Small intestine (tissue), 7 donors: ENCODE measurements at regions not wholly inside any gene's neighbourhood (a gene's known extent, or its start where the extent isn't known, plus 50 kb on each side); places are given as distances from the start of the nearest gene placed in this dataset.
"Not testable (repeated sequence)": the region's sequence is repeated elsewhere in the genome, so short reads cannot be mapped to it uniquely, and the experiment has no call there.

Experiments
- DNase-seq, 2 donors: peaks; one replicate each; pipeline versions ENCODE4 v3.0.0 to v3.0.0-alpha.2; 2013
- FAIRE-seq: peaks from 2 replicates; lab custom pipeline; 2012; peaks lifted over from hg19 to GRCh38; lab: Jason Lieb, UNC
- H3K27ac ChIP-seq, 3 donors: one replicate each; pipeline ENCODE4 v1.5.1; 2013; ENCODE audit warnings: low read length in 2 of 3, mild to moderate bottlenecking in 2 of 3, control low read depth in 1 of 3, inconsistent platforms in 1 of 3, low read depth in 1 of 3, moderate library complexity in 1 of 3
- H3K27me3 ChIP-seq, 3 donors: one replicate each; pipeline ENCODE4 v1.6.1; 2013; ENCODE audit warnings: low read length in 3 of 3, inconsistent platforms in 1 of 3; ENCODE audit not compliant: control insufficient read depth in 3 of 3, insufficient read depth in 3 of 3
- H3K36me3 ChIP-seq, 3 donors: one replicate each; pipeline ENCODE4 v1.6.1; 2013; ENCODE audit warnings: low read length in 3 of 3, inconsistent platforms in 1 of 3, low read depth in 1 of 3, mild to moderate bottlenecking in 1 of 3, moderate library complexity in 1 of 3; ENCODE audit not compliant: control insufficient read depth in 3 of 3, insufficient read depth in 2 of 3
- H3K4me1 ChIP-seq, 3 donors: one replicate each; pipeline ENCODE4 v1.6.1; 2013; ENCODE audit warnings: low read length in 2 of 3, inconsistent platforms in 1 of 3, low read depth in 1 of 3, mild to moderate bottlenecking in 1 of 3, moderate library complexity in 1 of 3; ENCODE audit not compliant: control insufficient read depth in 3 of 3, insufficient read depth in 2 of 3
- H3K4me3 ChIP-seq, 3 donors: one replicate each; pipeline ENCODE4 v1.5.1; 2013; ENCODE audit warnings: low read length in 3 of 3, control low read depth in 1 of 3, inconsistent platforms in 1 of 3, low read depth in 1 of 3, mild to moderate bottlenecking in 1 of 3, moderate library complexity in 1 of 3
- H3K9me3 ChIP-seq, 2 donors: one replicate each; pipeline ENCODE4 v1.6.1; 2013; ENCODE audit warnings: low read depth in 1 of 2, low read length in 1 of 2; ENCODE audit not compliant: control insufficient read depth in 2 of 2, insufficient read depth in 1 of 2
- WGBS, 3 donors: extraction: QIAGEN DNeasy Blood & Tissue Kit; methylation state at CpG; one replicate each; pipeline ENCODE4 v1.1.7; 2013; 5-methylcytosine and 5-hydroxymethylcytosine counted together
- donor health status: healthy with polysubstance abuse.
- donor health status: control.
- donor health status: control.
- donor health status: Bipolar disorder and iron deficiency.
- donor health status: healthy.

DNA sequence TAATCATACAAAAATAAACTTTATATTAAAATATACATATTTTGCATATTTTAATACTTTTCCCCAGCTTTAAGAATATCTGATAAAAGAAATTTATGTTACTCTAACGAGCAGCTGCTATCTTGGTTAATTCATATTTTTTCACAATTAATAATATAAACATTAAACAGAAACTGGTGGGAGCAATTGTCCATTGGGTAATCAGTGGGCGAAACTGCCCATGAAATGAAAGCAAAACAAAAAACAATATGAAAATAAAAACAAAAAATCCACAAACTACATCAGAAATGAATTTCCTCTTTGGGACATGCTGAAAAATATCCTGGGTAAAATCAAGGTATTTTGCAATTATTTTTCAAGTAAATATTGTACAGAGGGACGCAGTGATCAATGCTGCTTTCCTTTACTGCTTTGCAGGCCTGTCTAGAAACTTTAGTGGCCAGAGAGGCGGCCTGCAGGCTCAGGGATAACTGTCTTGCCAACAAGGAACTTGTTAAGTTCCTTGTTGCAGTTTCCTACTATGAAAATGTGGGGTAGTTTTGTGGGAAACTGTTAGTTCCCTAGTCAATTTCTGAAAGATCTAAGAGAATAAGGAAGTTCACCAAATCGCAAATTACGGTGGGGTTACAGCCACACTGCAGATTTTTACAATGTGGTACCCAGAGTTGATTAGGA is 309.0 kb upstream of the PLGLB2 start:
- not testable (repeated sequence) for H3K27ac ChIP-seq, FAIRE-seq, H3K27me3 ChIP-seq, H3K36me3 ChIP-seq, H3K4me3 ChIP-seq, H3K9me3 ChIP-seq, H3K4me1 ChIP-seq, DNase-seq
- WGBS, 3 donors, result 75 to 81% (median 77%) methylated on average over 5 to 6 of the region's 6 CpGs

- not testable (repeated sequence) for H3K27me3 ChIP-seq, FAIRE-seq, H3K4me1 ChIP-seq, H3K9me3 ChIP-seq, H3K36me3 ChIP-seq, H3K4me3 ChIP-seq, H3K27ac ChIP-seq
- 48 to 68% (median 64%) methylated on average over 5 to 7 of the region's 7 CpGs for WGBS, 3 donors
- peak in 1 of 2 donors; percentile 44 for DNase-seq
These were observed 308.2 kb upstream of the PLGLB2 start for GRCh38 chr2:87439617-87440204.

DNA sequence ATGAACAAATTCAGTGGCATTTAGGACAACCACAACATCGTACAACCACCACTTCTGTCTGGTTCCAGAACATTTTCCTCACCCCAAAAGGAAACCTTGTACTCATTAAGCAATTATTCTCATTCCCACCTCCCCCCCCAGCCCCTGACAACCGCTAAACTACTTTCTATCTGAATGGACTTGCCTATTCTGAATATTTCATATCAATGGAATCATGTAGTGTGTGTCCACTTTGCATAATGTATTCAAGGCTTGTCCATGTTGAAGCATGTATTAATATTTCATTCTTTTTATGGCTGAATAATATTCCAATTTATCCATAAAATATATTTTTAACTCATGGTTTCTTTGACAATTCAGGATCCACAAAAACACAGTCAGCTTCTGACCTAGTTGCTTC is 307.2 kb upstream of the PLGLB2 start:
- not testable (repeated sequence) for H3K27ac ChIP-seq, H3K9me3 ChIP-seq, H3K36me3 ChIP-seq, H3K4me3 ChIP-seq, DNase-seq, H3K4me1 ChIP-seq, H3K27me3 ChIP-seq, FAIRE-seq
- WGBS, 3 donors, result 64 to 88% (median 86%) methylated on average over 2 of the region's 2 CpGs

DNA sequence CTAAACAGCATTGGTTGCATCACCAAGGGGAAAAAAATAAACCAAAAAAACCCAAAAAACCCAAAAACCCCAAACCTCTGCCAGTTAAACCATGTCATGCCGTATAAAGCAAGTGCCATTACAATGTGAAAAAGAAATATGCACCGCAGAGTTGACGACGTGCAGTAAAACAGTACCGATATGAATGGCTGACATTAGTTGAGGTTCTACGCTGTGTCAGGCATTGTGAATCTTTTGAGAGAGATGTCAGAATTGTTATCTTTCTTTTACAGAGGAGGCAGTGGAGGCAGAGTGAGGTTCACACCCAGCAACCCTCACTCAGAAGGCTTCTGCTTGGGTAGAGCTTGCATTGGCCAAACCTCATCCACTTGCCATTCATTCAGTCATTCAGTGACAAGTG is 306.5 kb upstream of the PLGLB2 start:
- WGBS, 3 donors, result 84 to 95% (median 88%) methylated on average over 6 of the region's 6 CpGs

DNA sequence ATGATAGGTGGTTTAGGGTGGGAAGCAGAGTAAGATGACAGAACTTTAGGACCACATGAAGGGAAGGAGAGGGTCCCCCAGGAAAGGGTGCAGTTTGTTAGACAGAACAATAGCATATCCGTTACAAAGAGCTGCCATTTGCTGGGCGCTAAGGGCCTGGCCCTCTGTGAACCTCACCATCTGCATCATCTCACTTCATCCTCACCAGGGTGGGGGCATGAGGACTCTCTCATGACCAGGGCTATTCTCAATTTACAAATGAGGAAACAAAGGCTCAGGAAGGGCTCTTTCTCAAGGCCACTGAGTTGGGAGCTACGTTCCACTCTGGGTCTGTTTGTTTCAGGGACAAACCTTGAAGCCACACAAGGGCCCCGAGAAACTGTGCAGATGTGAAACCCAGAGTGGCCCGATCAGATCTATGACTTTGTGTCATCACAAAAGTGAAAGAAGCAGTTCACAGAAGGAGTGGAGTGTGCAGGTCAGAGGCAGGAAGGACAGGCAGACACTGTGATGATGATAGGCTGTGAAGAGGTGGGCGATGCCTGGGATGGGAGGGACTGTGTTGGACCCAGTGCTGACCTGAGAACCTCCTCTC is 304.8 kb upstream of the PLGLB2 start:
- H3K27me3 ChIP-seq, H3K36me3 ChIP-seq, H3K4me3 ChIP-seq, H3K4me1 ChIP-seq, DNase-seq, FAIRE-seq, H3K27ac ChIP-seq, H3K9me3 ChIP-seq: not testable (repeated sequence)
- 49 to 79% (median 71%) methylated on average over 5 of the region's 6 CpGs for WGBS, 3 donors

More for the DNA sequence above, 306.5 kb upstream of the PLGLB2 start:
- H3K4me3 ChIP-seq, H3K36me3 ChIP-seq, H3K9me3 ChIP-seq, DNase-seq, H3K4me1 ChIP-seq, H3K27me3 ChIP-seq, FAIRE-seq, H3K27ac ChIP-seq: not testable (repeated sequence)

DNA sequence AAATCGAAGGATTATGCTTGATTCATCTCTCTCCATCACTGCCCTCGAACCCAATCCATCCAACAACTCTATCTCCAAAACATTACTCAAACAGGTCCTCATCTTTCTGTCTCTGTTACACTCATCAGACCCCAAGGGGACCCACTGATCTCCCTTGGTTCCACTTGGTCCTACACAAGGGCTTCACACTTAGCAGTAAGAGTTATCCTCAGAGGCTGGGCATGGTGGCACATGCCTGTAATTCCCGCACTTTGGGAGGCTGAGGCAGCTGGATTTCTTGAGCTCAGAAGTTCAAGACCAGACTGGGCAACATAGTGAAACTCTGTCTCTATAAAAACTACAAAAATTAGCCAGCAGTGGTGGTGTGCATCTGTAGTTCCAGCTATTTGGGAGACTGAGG is 302.9 kb upstream of the PLGLB2 start:
- H3K4me1 ChIP-seq, H3K36me3 ChIP-seq, H3K27ac ChIP-seq, FAIRE-seq, H3K9me3 ChIP-seq, H3K4me3 ChIP-seq, H3K27me3 ChIP-seq, DNase-seq: not testable (repeated sequence)
- 64 to 78% (median 73%) methylated on average over 2 to 3 of the region's 3 CpGs for WGBS, 3 donors

- H3K27ac ChIP-seq, H3K27me3 ChIP-seq, H3K9me3 ChIP-seq, H3K4me3 ChIP-seq, H3K4me1 ChIP-seq, DNase-seq, H3K36me3 ChIP-seq, FAIRE-seq: not testable (repeated sequence)
- WGBS, 3 donors, result 70 to 88% (median 87%) methylated on average over 2 of the region's 5 CpGs
These were observed 302.1 kb upstream of the PLGLB2 start for GRCh38 chr2:87445613-87446312.

DNA sequence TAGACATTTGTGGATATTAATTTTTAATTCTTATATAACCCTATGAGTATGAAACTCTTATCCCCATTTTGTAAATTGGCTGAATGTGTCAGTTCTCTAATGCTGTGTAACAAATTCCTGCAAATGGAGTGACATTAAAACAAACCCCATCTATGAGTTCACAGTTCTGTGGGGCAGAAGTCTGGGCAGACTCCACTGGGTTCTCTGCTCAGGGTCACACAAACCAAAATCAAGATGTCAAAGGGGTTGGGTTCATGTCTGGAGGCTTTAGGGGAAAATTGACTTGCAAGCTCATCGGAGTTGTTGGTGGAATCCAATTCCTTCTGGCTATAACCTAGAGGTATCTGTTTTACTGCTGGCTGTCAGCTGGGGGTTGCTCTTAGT is 301.6 kb upstream of the PLGLB2 start:
- not testable (repeated sequence) for H3K9me3 ChIP-seq, H3K36me3 ChIP-seq, H3K4me1 ChIP-seq, H3K4me3 ChIP-seq, FAIRE-seq, H3K27ac ChIP-seq, DNase-seq, H3K27me3 ChIP-seq
- WGBS, 3 donors, result no CpG with 5 or more reads among the region's 1 CpG
